Uterus (tissue), 3 donors: ENCODE measurements at regions not wholly inside any gene's neighbourhood (a gene's known extent, or its start where the extent isn't known, plus 50 kb on each side); places are given as distances from the start of the nearest gene placed in this dataset.

ENCODE experiments used
- DNase-seq, 2 donors: peaks; one replicate each; pipeline ENCODE4 v3.0.0-alpha.2; 2019 to 2020
- H3K27ac ChIP-seq, 2 donors: fragments of 200-600 bp; sonication (generic); 1 replicate in 1 of 2; 2 replicates in 1 of 2; pipeline ENCODE4 v1.5.1; 2016 to 2018
- H3K27me3 ChIP-seq, 2 donors: fragments of 200-600 bp; sonication (generic); one replicate each; pipeline ENCODE4 v1.5.1; 2018 to 2019; ENCODE audit warnings: control low read depth in 1 of 2
- H3K36me3 ChIP-seq, 2 donors: fragments of 200-600 bp; sonication (generic); one replicate each; pipeline ENCODE4 v1.5.1; 2019; ENCODE audit warnings: control low read depth in 1 of 2
- H3K4me1 ChIP-seq, 2 donors: fragments of 200-600 bp; sonication (generic); one replicate each; pipeline ENCODE4 v1.5.1; 2018 to 2019; ENCODE audit warnings: control low read depth in 1 of 2
- H3K4me3 ChIP-seq, 2 donors: fragments of 200-600 bp; sonication (generic); 1 replicate in 1 of 2; 2 replicates in 1 of 2; pipeline ENCODE4 v1.5.1; 2018 to 2019; ENCODE audit warnings: mild to moderate bottlenecking in 1 of 2
- H3K9me3 ChIP-seq, 2 donors: fragments of 200-600 bp; sonication (generic); one replicate each; pipeline ENCODE4 v1.5.1; 2019; ENCODE audit warnings: control low read depth in 1 of 2
- CTCF ChIP-seq, 4 experiments: fragments of 200-600 bp in 2 of 4; fragments of 450-650 bp in 2 of 4; sonication (generic) in 2 of 4; IDR thresholded peaks; one replicate each; pipeline ENCODE4 v1.5.1; 2016 to 2019; ENCODE audit warnings: antibody characterized with exemption in 4 of 4, mild to moderate bottlenecking in 2 of 4, moderate library complexity in 1 of 4
- POLR2A ChIP-seq, 2 donors: fragments of 450-650 bp; IDR thresholded peaks; one replicate each; pipeline ENCODE4 v1.6.1; 2016; ENCODE audit warnings: antibody characterized with exemption in 2 of 2, mild to moderate bottlenecking in 1 of 2, moderate library complexity in 1 of 2
- intact Hi-C: fragments of 100-400 bp; cut with DNase I; formaldehyde crosslinking; loops from one replicate; pipeline ENCODE4 v1.15.1; 2023; ENCODE audit warnings: low total_unique reads
- donor health status: DM: yes; HTN: yes; CAD: no.

GRCh38 chr5:155068616-155069100 is 55.1 kb downstream of the KIF4B start:
- intact Hi-C loops: no loop called here
- Histone ChIP-seq H3K4me3 (no peak overlapping the region), H3K9me3 (no peaks in the 10 kb centered on the region), H3K27ac (no peak overlapping the region), H3K4me1 (peaks cover 0 to 5% of the 10 kb centered on the region in 2 donors), H3K36me3 (peaks cover 0 to 2% of the 10 kb centered on the region in 2 donors), H3K27me3 (no peaks in the 10 kb centered on the region)
- no peak for DNase-seq
- TF ChIP-seq CTCF (IDR thresholded peaks at IDR 0.05) (no peak), POLR2A (IDR thresholded peaks at IDR 0.05) (no peak)

- intact Hi-C loops: no loop called here
- Histone ChIP-seq H3K4me1 (peaks cover 0 to 5% of the 10 kb centered on the region in 2 donors), H3K27ac (no peak overlapping the region), H3K9me3 (no peaks in the 10 kb centered on the region), H3K27me3 (no peaks in the 10 kb centered on the region), H3K4me3 (no peak overlapping the region), H3K36me3 (peaks cover 0 to 2% of the 10 kb centered on the region in 2 donors)
- TF ChIP-seq CTCF (IDR thresholded peaks at IDR 0.05) (no peak), POLR2A (IDR thresholded peaks at IDR 0.05) (no peak)
- no peak for DNase-seq
Observed at GRCh38 chr5:155069961-155070360, 56.4 kb downstream of the KIF4B start.

- intact Hi-C loops: no loop called here
- peaks cover 0 to 5% of the 10 kb centered on the region in 2 donors for H3K4me1 ChIP-seq
- peaks cover 0 to 2% of the 10 kb centered on the region in 2 donors for H3K36me3 ChIP-seq
- no peaks in the 10 kb centered on the region for H3K9me3 ChIP-seq
- no peak overlapping the region for H3K4me3 ChIP-seq
- TF ChIP-seq CTCF (IDR thresholded peaks at IDR 0.05) (no peak), POLR2A (IDR thresholded peaks at IDR 0.05) (no peak)
- H3K27ac ChIP-seq: no peak overlapping the region
- no peak for DNase-seq
- no peaks in the 10 kb centered on the region for H3K27me3 ChIP-seq
Observed at GRCh38 chr5:155070781-155071180, 57.2 kb downstream of the KIF4B start.

- no peak overlapping the region for H3K4me3 ChIP-seq
- H3K9me3 ChIP-seq: no peaks in the 10 kb centered on the region
- no peak overlapping the region for H3K27ac ChIP-seq
- intact Hi-C loops: no loop called here
- H3K27me3 ChIP-seq: no peaks in the 10 kb centered on the region
- DNase-seq: no peak
- H3K36me3 ChIP-seq: no peaks in the 10 kb centered on the region
- H3K4me1 ChIP-seq: no peaks in the 10 kb centered on the region
- TF ChIP-seq CTCF (IDR thresholded peaks at IDR 0.05) (no peak), POLR2A (IDR thresholded peaks at IDR 0.05) (no peak)
Observed at GRCh38 chr5:155076379-155076778, 62.8 kb downstream of the KIF4B start.

- TF ChIP-seq POLR2A (IDR thresholded peaks at IDR 0.05) (no peak), CTCF (IDR thresholded peaks at IDR 0.05) (no peak)
- no peak overlapping the region for H3K27ac ChIP-seq
- no peaks in the 10 kb centered on the region for H3K36me3 ChIP-seq
- no peak overlapping the region for H3K4me3 ChIP-seq
- H3K27me3 ChIP-seq: no peaks in the 10 kb centered on the region
- DNase-seq: no peak
- no peaks in the 10 kb centered on the region for H3K4me1 ChIP-seq
- no peaks in the 10 kb centered on the region for H3K9me3 ChIP-seq
- intact Hi-C loops: no loop called here
Observed at GRCh38 chr5:155079698-155080097, 66.1 kb downstream of the KIF4B start.
